Left ventricle myocardium inferior (tissue), 1 donor: ENCODE measurements at regions not wholly inside any gene's neighbourhood (a gene's known extent, or its start where the extent isn't known, plus 50 kb on each side); places are given as distances from the start of the nearest gene placed in this dataset.

Experiments used
- DNase-seq: peaks from one replicate; pipeline ENCODE4 v3.0.0-alpha.2; 2020
- H3K27ac ChIP-seq: fragments of 200-600 bp; replicated peaks from 2 replicates; pipeline ENCODE4 v1.8.0; 2021
- H3K27me3 ChIP-seq: fragments of 200-600 bp; 2 replicates; pipeline ENCODE4 v1.8.0; 2021; ENCODE audit warnings: low read depth
- H3K36me3 ChIP-seq: fragments of 200-600 bp; 2 replicates; pipeline ENCODE4 v1.8.0; 2021
- H3K4me1 ChIP-seq: fragments of 200-600 bp; 2 replicates; pipeline ENCODE4 v1.8.0; 2021
- H3K4me3 ChIP-seq: fragments of 200-600 bp; 2 replicates; pipeline ENCODE4 v1.8.0; 2021; ENCODE audit warnings: mild to moderate bottlenecking, moderate library complexity
- H3K9me3 ChIP-seq: fragments of 200-600 bp; replicated peaks from 2 replicates; pipeline ENCODE4 v1.8.0; 2021
- CTCF ChIP-seq: fragments of 200-600 bp; IDR thresholded peaks from 2 replicates; pipeline ENCODE4 v1.8.0; 2021; ENCODE audit warnings: antibody characterized with exemption, mild to moderate bottlenecking, borderline replicate concordance
- intact Hi-C: fragments of 100-400 bp; cut with micrococcal nuclease; formaldehyde crosslinking; loops from one replicate; pipeline ENCODE4 v1.11.0; 2022
- donor health status: DM: no; HTN: yes; CAD: no; lungs with severe emphysema.

- Histone ChIP-seq H3K4me3 (no peak overlapping the region), H3K27me3 (no peaks in the 10 kb centered on the region), H3K4me1 (no peaks in the 10 kb centered on the region), H3K36me3 (no peaks in the 10 kb centered on the region), H3K9me3 (no peaks in the 10 kb centered on the region), H3K27ac (no peak overlapping the region)
- TF ChIP-seq CTCF = no peak
- intact Hi-C loops = no loop called here
- DNase-seq = no peak
Measured at GRCh38 chr12:46711756-46712155, 114.0 kb downstream of the SLC38A4 start.

GRCh38 chr12:46710125-46710743 is 115.6 kb downstream of the SLC38A4 start:
- Histone ChIP-seq H3K4me3 (no peak overlapping the region), H3K36me3 (no peaks in the 10 kb centered on the region), H3K9me3 (no peaks in the 10 kb centered on the region), H3K27me3 (no peaks in the 10 kb centered on the region), H3K27ac (no peak overlapping the region), H3K4me1 (no peaks in the 10 kb centered on the region)
- TF ChIP-seq CTCF = no peak
- intact Hi-C loops = no loop called here
- DNase-seq = no peak

GRCh38 chr12:46702581-46703344 is 123.0 kb downstream of the SLC38A4 start:
- intact Hi-C loops = no loop called here
- H3K4me3 ChIP-seq = no peak overlapping the region
- H3K27ac ChIP-seq = no peak overlapping the region
- no peaks in the 10 kb centered on the region for H3K36me3 ChIP-seq
- DNase-seq = no peak
- no peaks in the 10 kb centered on the region for H3K27me3 ChIP-seq
- H3K4me1 ChIP-seq = no peaks in the 10 kb centered on the region
- TF ChIP-seq CTCF = no peak
- H3K9me3 ChIP-seq = peaks cover 11% of the 10 kb centered on the region

- Histone ChIP-seq H3K4me1 (no peaks in the 10 kb centered on the region), H3K36me3 (no peaks in the 10 kb centered on the region), H3K27me3 (no peaks in the 10 kb centered on the region), H3K9me3 (peaks cover 21% of the 10 kb centered on the region), H3K27ac (no peak overlapping the region), H3K4me3 (no peak overlapping the region)
- intact Hi-C loops = no loop called here
- no peak for TF ChIP-seq CTCF
- DNase-seq = no peak
Measured at GRCh38 chr12:46701356-46701755, 124.4 kb downstream of the SLC38A4 start.

- no peak for TF ChIP-seq CTCF
- no peaks in the 10 kb centered on the region for H3K36me3 ChIP-seq
- DNase-seq = no peak
- no peaks in the 10 kb centered on the region for H3K4me1 ChIP-seq
- peaks cover 21% of the 10 kb centered on the region for H3K9me3 ChIP-seq
- no peak overlapping the region for H3K4me3 ChIP-seq
- no peak overlapping the region for H3K27ac ChIP-seq
- intact Hi-C loops = no loop called here
- no peaks in the 10 kb centered on the region for H3K27me3 ChIP-seq
Measured at GRCh38 chr12:46699986-46700385, 125.8 kb downstream of the SLC38A4 start.
